ACC112 (cell line): ENCODE measurements at regions not wholly inside any gene's neighbourhood (a gene's known extent, or its start where the extent isn't known, plus 50 kb on each side); places are given as distances from the start of the nearest gene placed in this dataset.
"Not testable (repeated sequence)": the region's sequence is repeated elsewhere in the genome, so short reads cannot be mapped to it uniquely, and the experiment has no call there.

Experiments
- H2AFZ ChIP-seq: fragments of 200-600 bp; sonication (generic); one replicate; pipeline ENCODE4 v1.6.0; 2017; ENCODE audit warnings: antibody characterized with exemption, low read length; ENCODE audit not compliant: unreplicated experiment
- H3K27ac ChIP-seq: fragments of 200-600 bp; sonication (generic); 2 replicates; pipeline ENCODE4 v1.5.1; 2014; ENCODE audit warnings: low read depth, mild to moderate bottlenecking, antibody characterized with exemption, low read length, moderate library complexity
- H3K27me3 ChIP-seq: fragments of 200-600 bp; sonication (generic); 2 replicates; pipeline ENCODE4 v1.6.1; 2014; ENCODE audit warnings: mild to moderate bottlenecking, antibody characterized with exemption, low read length, moderate library complexity, mixed read lengths; ENCODE audit not compliant: insufficient read depth
- H3K36me3 ChIP-seq: fragments of 200-600 bp; sonication (generic); 2 replicates; pipeline ENCODE4 v1.6.1; 2016; ENCODE audit warnings: mild to moderate bottlenecking, antibody characterized with exemption, low read length, moderate library complexity, mixed read lengths; ENCODE audit not compliant: insufficient read depth
- H3K4me1 ChIP-seq: fragments of 200-600 bp; sonication (generic); one replicate; pipeline ENCODE4 v1.6.1; 2016; ENCODE audit warnings: low read length, mixed read lengths; ENCODE audit not compliant: insufficient read depth, unreplicated experiment, control insufficient read depth
- H3K4me3 ChIP-seq: fragments of 200-600 bp; sonication (generic); 2 replicates; pipeline ENCODE4 v1.5.1; 2014; ENCODE audit warnings: mild to moderate bottlenecking, low read depth, low read length
- H3K79me2 ChIP-seq: fragments of 200-600 bp; sonication (generic); one replicate; pipeline ENCODE4 v1.6.0; 2016; ENCODE audit warnings: low read length; ENCODE audit not compliant: control insufficient read depth, unreplicated experiment, insufficient read depth

- H3K27me3 ChIP-seq, result no peaks in the 10 kb centered on the region
- H3K36me3 ChIP-seq, result no peaks in the 10 kb centered on the region
- no peak overlapping the region for H2AFZ ChIP-seq
- H3K4me1 ChIP-seq, result no peaks in the 10 kb centered on the region
- H3K27ac ChIP-seq, result no peak overlapping the region
- no peak overlapping the region for H3K4me3 ChIP-seq
- no peaks in the 10 kb centered on the region for H3K79me2 ChIP-seq
These were observed 315.2 kb upstream of the B3GAT1 start for GRCh38 chr11:134727204-134727603.

GRCh38 chr11:134725716-134726639, 313.9 kb upstream of the B3GAT1 start:
- Histone ChIP-seq H3K27me3 (no peaks in the 10 kb centered on the region), H3K79me2 (no peaks in the 10 kb centered on the region), H3K27ac (no peak overlapping the region), H3K4me1 (no peaks in the 10 kb centered on the region), H3K36me3 (no peaks in the 10 kb centered on the region), H2AFZ (no peak overlapping the region), H3K4me3 (no peak overlapping the region)

- Histone ChIP-seq H2AFZ (no peak overlapping the region), H3K4me3 (no peak overlapping the region), H3K27ac (no peak overlapping the region)
These were observed 313.2 kb upstream of the B3GAT1 start for GRCh38 chr11:134725211-134725610.

GRCh38 chr11:134724779-134725140, 312.7 kb upstream of the B3GAT1 start:
- Histone ChIP-seq H3K36me3 (no peaks in the 10 kb centered on the region), H3K27ac (no peak overlapping the region), H3K79me2 (no peaks in the 10 kb centered on the region), H3K4me1 (no peaks in the 10 kb centered on the region), H3K4me3 (no peak overlapping the region), H2AFZ (no peak overlapping the region), H3K27me3 (no peaks in the 10 kb centered on the region)

More at GRCh38 chr11:134725211-134725610, 313.2 kb upstream of the B3GAT1 start:
- H3K27me3 ChIP-seq, result no peaks in the 10 kb centered on the region
- no peaks in the 10 kb centered on the region for H3K4me1 ChIP-seq
- no peaks in the 10 kb centered on the region for H3K36me3 ChIP-seq
- H3K79me2 ChIP-seq, result no peaks in the 10 kb centered on the region

GRCh38 chr11:134724106-134724778, 312.2 kb upstream of the B3GAT1 start:
- Histone ChIP-seq H3K36me3 (no peaks in the 10 kb centered on the region), H3K27me3 (no peaks in the 10 kb centered on the region), H3K4me3 (no peak overlapping the region), H3K4me1 (no peaks in the 10 kb centered on the region), H3K79me2 (no peaks in the 10 kb centered on the region), H3K27ac (no peak overlapping the region), H2AFZ (no peak overlapping the region)

- not testable (repeated sequence) for H3K79me2 ChIP-seq, H3K36me3 ChIP-seq, H3K4me1 ChIP-seq, H2AFZ ChIP-seq, H3K4me3 ChIP-seq, H3K27ac ChIP-seq, H3K27me3 ChIP-seq
These were observed 308.6 kb upstream of the B3GAT1 start for GRCh38 chr11:134720691-134721070.

- H3K4me3 ChIP-seq, H3K27me3 ChIP-seq, H2AFZ ChIP-seq, H3K4me1 ChIP-seq, H3K27ac ChIP-seq, H3K79me2 ChIP-seq, H3K36me3 ChIP-seq: not testable (repeated sequence)
These were observed 308.1 kb upstream of the B3GAT1 start for GRCh38 chr11:134719940-134720690.

- Histone ChIP-seq H3K27ac (no peak overlapping the region), H3K27me3 (no peaks in the 10 kb centered on the region), H2AFZ (no peak overlapping the region), H3K4me3 (no peak overlapping the region), H3K79me2 (no peaks in the 10 kb centered on the region), H3K4me1 (no peaks in the 10 kb centered on the region), H3K36me3 (no peaks in the 10 kb centered on the region)
These were observed 307.4 kb upstream of the B3GAT1 start for GRCh38 chr11:134719397-134719796.

GRCh38 chr11:134716582-134716981, 304.5 kb upstream of the B3GAT1 start:
- H3K4me3 ChIP-seq, result no peak overlapping the region
- H2AFZ ChIP-seq, result no peak overlapping the region
- no peaks in the 10 kb centered on the region for H3K79me2 ChIP-seq
- H3K36me3 ChIP-seq, result no peaks in the 10 kb centered on the region
- no peak overlapping the region for H3K27ac ChIP-seq
- no peaks in the 10 kb centered on the region for H3K4me1 ChIP-seq
- H3K27me3 ChIP-seq, result no peaks in the 10 kb centered on the region

GRCh38 chr11:134714021-134714656, 302.1 kb upstream of the B3GAT1 start:
- Histone ChIP-seq H3K4me1 (no peaks in the 10 kb centered on the region), H3K27ac (no peak overlapping the region), H3K79me2 (no peaks in the 10 kb centered on the region), H3K4me3 (no peak overlapping the region), H2AFZ (no peak overlapping the region), H3K36me3 (no peaks in the 10 kb centered on the region), H3K27me3 (no peaks in the 10 kb centered on the region)
